Activated CD8-positive, alpha-beta memory T cell treated with anti-CD3 and anti-CD28 coated beads, Interleukin-2, amount 50 U/mL, for 24 hours (primary cell): ENCODE measurements at regions not wholly inside any gene's neighbourhood (a gene's known extent, or its start where the extent isn't known, plus 50 kb on each side); places are given as distances from the start of the nearest gene placed in this dataset.

ENCODE experiments used
- DNase-seq: peaks from one replicate; pipeline ENCODE4 v3.0.0-alpha.2; 2020; ENCODE audit errors: extremely low read depth

DNA sequence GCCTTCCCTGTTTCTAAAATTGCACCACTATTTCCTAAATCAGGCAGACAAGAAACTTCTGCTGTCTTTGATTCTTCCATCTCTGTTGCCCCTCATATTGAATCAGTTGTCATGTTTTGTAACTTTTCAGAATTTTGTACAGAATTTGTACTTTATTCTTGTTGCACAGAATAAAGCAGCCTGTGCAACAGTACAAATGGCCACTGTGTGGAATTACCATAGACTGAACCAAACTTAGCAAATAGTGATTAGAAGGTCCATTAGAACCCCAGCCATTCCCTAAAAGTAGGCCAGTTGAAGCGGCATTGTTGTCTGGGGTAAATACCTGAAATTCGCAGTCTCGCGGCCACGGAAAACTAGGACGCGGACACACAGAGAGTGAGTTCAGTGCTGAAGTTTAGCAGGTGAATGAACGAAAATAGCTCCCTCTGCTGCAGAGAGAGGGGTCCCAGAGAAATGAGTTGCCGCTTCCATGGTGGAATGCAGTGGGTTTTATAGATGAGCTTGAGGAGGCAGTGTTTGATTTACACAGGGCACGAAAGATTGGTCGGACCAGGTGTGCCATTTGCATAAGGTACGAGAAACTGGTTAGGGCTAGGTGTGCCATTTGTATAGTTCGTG lies 71.8 kb downstream of the C4orf33 start:
- no peak for DNase-seq

GRCh38 chr4:129172181-129172580 lies 76.2 kb downstream of the C4orf33 start:
- no peak for DNase-seq

GRCh38 chr4:129176864-129177263 lies 80.9 kb downstream of the C4orf33 start:
- no peak for DNase-seq

DNA sequence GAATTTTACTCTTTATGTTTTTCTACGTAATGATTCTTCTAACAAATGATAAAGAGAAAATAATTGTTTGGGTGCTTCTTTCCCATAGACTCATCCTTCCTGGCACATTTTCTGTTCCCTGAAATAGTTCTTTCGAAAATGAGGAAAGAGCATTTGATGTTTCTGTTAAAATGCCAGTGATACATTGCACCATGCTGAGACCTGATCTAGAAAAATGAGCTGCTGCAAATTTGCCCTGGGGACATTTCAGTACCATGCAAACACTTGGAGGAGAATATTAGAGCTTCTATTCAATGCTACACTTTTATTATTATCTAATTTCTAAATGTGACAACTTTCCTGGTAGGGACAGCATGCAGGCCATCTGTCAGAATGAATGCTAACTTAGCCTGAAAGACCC lies 83.3 kb downstream of the C4orf33 start:
- no peak for DNase-seq

DNA sequence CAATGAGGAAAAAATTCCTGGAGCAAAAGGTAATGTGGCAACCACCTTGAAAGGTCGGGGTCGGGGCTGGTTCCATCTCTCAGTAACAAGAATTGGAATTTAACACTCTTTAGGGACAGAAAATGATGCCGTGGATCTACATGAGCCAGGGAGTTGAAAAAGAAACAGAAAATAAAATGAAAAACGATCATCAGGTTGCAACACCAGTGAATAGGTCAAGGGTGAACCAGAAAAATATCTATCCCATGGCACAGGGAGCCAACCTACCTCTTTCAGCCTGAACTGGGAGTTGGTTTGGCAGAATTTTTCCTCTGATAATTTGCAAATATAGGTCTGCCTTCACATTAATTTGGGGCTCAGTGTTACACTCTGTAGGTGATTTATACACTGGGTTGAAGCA lies 93.7 kb downstream of the C4orf33 start:
- DNase-seq = no peak

- DNase-seq = no peak
These were observed 97.6 kb downstream of the C4orf33 start for GRCh38 chr4:129193357-129194100.

DNA sequence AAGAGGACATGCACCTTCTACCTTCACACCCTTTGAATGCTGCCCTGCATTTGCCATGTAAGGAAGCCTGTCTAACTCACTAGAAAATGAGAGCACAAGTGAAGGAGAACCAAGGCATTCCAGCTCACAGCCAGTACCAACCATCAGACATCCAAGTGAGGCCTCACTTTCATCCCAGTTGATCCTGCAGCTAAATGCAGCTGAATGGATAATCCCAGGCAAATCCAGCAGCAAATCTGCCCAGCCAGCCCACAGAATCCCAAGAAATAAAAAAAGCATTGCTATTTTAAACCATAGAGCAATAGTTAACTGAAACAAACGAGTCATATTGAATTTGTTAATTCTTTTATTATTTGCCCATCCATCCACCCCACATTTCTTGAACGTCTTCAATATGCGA lies 112.5 kb downstream of the C4orf33 start:
- DNase-seq = no peak

DNA sequence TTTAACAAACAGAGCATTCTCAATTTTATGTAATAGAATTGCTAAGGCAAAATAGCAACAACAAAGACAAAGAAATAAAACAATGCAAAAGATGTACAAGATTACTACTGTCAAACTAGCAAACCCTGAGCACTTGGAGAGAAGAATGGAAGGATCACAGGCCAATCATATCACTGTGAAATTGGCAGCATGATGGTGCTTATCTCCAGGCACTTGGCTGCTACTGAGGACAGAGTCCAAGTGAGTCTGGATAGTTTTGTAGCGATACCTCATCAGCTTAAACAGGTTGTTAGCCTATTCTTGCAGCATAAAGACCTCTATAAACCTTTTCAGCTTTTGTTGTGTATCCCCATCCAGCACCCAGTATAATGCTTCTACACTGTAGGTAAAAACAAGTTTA lies 117.7 kb downstream of the C4orf33 start:
- no peak for DNase-seq

DNA sequence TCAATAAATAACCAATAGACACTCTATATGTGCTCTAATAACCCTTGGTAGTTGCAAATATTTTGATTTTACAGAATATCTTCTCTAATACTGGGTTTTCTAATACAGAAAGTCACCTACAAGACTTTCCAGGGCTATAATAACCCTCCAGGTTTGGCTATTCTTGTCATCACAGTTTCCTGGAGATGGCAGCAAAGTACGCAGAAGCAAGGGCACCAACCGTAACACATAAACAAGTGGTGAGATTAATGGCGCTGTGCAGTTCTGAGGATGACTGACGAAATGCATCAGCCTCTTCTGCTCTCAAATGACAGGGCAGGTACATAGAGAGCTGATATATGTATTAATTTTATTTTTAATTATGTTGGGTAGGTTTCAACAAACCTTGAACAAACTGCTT lies 122.4 kb downstream of the C4orf33 start:
- DNase-seq = no peak

- DNase-seq = no peak
These were observed 122.9 kb downstream of the C4orf33 start for GRCh38 chr4:129218897-129219296.

DNA sequence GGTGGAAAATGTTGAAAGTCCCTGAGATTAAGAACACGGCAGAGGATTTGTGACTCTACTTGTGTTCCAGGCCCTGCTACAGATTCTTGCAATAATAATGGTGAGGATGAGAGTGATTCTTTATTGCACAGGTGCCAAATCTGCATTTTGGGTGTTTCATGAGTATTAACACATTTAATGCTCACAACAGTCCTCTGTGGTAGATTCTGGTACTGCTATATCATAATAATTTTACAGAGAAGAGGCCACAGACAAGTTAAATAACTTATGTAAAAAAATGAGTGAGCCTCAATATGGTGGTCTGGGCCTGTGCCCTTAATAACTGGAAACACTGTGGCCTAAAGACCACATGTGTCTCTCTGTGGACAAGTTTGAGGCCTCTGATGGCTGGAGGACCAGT lies 124.3 kb downstream of the C4orf33 start:
- DNase-seq = no peak

- no peak for DNase-seq
These were observed 128.0 kb downstream of the C4orf33 start for GRCh38 chr4:129223945-129224344.

- no peak for DNase-seq
These were observed 134.9 kb downstream of the C4orf33 start for GRCh38 chr4:129230846-129231245.

- no peak for DNase-seq
These were observed 136.1 kb downstream of the C4orf33 start for GRCh38 chr4:129231945-129232588.

DNA sequence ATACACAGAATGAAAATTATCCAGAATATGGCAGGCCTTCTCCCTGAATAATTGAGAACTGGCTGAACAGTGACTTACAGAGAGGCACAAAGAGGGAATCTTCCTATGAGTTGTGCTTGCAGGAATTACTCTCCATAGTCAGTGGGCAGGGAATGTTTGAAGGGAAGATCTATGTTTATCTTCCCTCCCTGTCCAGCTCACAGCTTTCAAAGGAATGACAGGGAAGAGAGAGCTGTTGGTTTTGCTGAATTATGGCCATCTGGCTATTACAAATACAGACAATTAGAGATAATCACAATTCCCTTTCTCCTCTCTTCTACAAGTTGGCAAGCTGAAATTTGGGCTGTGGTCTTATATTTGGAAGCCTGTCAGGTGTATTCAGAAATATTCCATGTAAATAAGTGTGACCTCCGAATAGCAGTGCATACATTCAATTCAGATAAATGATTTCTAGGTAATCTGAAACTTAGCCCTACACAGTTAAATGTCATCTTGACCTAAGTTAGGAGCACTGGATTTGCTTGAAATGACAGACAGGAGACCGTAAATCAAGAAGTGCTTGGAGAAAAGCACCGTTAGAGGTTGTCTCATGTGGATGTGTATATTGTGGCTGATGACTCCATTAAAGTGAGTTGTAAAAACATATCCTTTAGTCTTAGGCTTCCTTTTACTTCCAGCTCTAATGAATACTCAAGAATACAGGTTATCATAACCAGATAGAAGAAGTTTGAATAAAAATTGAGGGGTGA lies 136.8 kb downstream of the C4orf33 start:
- no peak for DNase-seq

DNA sequence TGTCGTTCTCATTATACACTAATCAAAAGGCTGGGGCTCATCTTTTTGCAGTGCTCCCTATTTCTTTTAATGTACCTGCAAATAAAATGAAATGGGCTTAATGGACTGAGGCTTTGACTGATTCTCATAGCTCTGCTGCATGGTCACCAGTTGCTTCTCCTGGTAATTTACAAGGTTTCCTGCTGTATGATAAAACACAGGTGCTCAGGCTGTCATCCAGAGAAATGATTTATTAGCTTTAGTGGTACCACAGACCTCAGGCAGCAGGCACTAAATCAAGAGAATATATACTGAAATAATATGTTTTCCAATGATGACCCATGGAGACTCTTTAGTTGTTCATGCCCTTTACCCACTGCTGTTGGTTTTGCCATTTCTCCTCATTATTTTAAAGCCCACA lies 137.7 kb downstream of the C4orf33 start:
- no peak for DNase-seq

DNA sequence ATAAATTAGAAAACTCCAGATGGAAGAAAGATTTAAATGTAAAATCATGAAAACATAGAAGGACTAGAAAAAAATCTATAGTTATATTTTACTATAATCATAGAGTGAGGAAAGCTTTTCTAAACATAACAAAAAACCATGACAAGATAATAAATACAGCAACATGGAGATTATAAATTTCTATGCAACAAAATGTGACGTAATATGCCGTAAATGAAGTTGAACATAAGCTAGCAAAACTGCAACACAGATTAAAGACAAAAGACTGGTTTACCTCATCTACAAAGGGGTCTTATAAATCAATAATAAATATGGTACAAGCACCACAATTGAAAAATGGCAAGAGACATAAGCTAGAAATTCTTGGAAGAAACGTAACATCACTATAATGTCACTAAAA lies 140.4 kb downstream of the C4orf33 start:
- no peak for DNase-seq

- DNase-seq = no peak
These were observed 143.1 kb downstream of the C4orf33 start for GRCh38 chr4:129239088-129239487.

DNA sequence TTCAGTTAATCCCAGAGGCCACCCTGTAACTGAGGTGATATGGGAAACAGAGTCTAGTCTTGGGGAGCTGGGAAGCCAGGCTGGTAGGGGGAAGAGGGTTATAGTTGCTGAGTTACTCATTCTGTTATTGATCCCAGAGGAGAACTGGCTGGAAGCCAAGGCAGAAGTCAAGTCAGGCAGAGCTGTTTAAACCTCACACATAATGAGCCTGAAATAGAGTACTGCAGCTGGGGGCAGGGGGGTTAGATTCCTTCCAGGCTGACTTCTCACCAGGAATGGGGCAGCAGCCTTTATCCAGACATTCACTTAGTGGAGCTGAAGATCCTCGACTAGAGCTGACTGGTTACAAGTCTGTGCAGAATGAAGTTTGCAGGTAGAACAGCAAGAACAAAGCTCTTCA lies 144.9 kb downstream of the C4orf33 start:
- no peak for DNase-seq

DNA sequence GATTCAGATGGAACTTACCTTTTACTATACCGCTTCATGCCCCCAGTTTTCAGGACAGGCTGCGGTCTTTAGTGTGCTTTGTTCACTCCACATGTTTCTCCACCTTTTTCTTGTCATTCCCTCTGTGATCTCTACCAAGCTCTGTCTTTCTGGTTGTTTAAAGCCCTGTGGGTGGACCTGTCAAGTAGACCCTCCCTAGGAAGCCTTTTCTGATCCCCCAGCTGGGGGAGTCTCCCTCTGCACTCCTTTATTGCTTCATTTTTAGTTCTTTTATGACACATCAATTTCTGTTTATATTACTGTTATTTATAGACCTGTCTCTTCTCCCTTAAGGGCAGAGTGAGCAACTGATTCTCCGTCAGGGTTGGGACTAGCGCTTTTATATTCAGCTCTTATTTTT lies 150.2 kb downstream of the C4orf33 start:
- DNase-seq = no peak

GRCh38 chr4:129246910-129247461 lies 151.0 kb downstream of the C4orf33 start:
- DNase-seq = no peak

DNA sequence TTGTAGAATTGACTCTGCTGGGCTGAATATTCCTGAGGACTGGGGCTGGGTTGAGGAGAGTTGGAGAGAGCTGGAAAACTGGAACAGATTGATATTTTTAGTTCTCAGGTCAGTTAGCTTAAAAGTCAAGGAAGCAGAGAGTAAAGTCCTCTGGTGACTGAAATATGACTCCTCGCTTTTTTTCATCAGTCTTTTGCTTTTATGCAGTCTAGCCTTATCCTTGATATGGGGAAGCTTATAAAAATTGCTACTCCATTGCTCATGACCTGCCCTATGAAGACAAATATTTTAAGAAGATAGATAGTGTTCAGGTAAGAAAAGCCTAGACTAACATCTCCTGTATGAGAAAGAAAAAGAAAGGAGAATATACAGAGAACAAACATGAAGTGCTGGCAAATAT lies 152.7 kb downstream of the C4orf33 start:
- no peak for DNase-seq
